HG03442 (cell line): ENCODE measurements at regions not wholly inside any gene's neighbourhood (a gene's known extent, or its start where the extent isn't known, plus 50 kb on each side); places are given as distances from the start of the nearest gene placed in this dataset.
"Not testable (repeated sequence)": the region's sequence is repeated elsewhere in the genome, so short reads cannot be mapped to it uniquely, and the experiment has no call there.

Experiments used
- ATAC-seq: cut with Tn5 transposase; IDR thresholded peaks from one replicate; pipeline ENCODE4 v1.9.1; 2021; ENCODE audit warnings: mild to moderate bottlenecking, moderate library complexity; ENCODE audit not compliant: unreplicated experiment

DNA sequence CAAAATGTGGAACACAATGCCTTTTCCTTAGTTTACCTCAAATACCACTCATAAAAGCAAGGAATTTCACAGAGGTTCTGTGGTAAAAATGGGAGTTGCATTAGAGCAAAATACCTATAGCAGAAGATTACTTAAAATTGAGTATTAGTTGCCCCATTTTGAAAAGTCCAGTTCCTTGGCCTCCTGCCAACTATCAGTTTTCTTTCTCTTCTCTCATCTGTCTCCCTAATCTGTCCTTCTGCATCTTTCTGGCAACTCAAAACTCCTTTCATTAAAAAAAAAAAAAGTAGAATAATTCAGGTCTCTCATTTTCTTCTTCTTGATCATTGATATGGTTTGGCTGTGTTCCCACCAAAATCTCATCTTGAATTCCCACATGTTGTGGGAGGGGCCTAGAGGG, 127.3 kb downstream of the ATP23 start:
- ATAC-seq = no peak

DNA sequence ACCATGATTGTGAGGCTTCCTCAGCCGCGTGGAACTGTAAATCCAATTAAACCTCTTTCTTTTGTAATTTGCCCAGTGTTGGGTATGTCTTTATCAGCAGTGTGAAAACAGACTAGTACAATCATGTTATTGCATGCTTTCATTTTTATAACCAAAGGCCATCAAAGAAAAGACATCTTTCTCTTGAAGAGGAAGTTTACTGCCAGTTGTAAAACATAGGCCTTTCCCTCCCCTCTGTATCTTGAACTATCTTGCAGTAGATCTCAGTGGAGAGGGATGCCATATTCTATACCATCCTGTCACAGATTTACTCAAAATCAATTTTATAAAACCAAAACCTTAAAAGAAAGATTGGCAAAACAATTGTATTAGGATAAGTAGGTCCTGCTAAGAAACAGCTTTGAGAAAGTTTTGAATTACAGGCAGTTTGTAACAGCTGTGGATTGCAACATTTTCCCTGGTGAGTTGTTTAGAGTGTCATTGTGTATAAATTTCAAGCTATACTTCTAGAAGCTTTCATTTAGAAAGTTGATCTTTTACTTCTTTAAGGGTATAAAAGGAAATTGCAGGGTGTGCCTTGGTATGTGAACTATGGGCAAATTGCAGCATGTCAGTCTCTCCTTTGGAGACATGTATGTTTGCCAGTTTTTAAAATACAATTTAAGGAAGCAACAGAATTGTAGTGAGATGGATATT, 128.0 kb downstream of the ATP23 start:
- no peak for ATAC-seq

DNA sequence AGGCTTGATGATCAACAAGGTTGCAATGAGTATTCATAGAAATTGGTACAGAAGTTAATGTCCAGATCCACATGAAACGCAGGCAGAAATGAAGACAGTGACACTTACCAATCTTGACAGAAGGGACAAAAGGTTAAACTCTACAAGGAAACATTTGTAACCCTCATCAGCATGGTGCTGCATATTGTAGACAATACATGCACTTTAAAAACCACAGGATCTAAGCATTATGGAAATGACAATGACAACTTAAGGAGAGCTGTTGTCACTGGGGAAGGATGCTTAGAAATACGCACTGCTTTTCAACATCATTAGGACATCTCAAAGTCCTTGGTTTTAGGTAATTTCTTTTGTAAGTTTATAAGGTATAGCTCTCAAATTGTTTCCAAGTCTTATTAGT, 130.6 kb downstream of the ATP23 start:
- ATAC-seq = no peak

DNA sequence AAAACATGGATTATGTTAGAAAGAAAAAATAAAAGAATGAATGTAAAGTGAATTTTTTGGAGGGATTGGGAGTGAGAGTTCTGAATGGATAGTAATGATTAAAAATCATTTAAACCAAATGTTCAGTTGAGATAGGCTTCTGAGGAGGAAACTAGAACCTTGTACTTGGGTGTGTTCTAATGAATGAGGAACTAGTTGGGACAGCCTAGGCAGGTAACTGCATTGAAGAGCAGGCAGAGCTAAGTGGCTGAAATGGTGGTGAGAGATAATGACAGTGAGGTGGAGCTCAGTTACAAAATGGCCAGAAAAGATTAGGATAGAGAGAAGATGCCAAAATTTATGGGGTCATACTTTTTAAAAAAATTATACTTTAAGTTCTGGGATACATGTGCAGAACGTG, 132.9 kb downstream of the ATP23 start:
- ATAC-seq = no peak

DNA sequence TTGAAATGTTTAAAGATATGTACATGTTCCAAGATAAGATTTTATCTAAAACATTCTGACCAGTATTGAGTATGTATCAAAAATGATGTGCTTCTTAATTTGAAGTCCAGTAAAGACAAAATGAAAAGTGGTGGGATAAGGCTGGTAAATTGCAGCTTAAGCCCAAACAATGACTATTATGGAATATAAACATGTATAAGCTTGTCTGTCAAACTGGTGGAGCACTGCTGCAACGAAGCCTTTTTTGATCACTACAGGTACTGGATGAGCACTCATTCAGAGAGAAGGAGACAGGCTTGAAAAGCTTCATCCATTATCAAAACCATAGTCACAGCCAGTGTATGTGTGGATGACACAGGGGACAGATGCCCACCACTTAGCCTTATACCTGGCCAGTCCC, 138.4 kb downstream of the ATP23 start:
- no peak for ATAC-seq

DNA sequence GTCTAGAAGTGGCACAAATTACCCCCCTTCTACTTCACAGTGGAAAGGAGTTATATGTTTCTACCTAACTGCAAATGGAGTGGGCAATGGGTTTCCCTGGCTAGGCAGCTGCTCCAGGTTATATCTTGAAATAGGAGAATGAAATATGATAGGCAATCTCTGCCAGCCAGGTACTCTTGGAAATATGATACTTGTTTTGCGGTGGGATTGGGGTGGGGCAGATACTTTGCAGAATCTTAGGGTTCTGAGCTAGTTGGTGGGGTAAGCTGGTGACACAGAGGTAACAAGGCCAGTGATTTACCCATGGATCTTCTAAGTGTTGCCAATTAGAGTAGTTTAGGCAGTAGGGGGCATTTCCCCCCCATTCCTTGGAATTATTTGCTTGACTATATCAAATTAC, 140.1 kb downstream of the ATP23 start:
- no peak for ATAC-seq

DNA sequence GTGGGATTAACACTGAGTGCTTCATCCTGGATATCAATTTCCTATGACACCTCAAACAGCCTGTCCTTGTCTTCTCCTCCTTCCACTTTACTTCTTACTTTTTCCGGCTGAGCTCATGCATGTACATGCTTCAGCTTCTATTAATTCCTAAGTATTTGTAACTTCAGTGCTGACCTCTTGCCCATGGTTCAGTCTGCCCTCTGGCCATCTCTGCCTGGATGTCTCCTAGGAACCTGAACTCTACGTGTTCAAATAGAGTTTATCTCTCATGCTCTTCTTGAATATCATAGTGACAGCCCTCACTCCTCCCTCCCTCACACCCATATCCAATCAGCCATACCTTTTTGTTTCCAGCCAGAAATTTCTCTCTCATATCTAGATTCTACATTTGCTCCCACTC, 141.6 kb downstream of the ATP23 start:
- ATAC-seq = no peak

DNA sequence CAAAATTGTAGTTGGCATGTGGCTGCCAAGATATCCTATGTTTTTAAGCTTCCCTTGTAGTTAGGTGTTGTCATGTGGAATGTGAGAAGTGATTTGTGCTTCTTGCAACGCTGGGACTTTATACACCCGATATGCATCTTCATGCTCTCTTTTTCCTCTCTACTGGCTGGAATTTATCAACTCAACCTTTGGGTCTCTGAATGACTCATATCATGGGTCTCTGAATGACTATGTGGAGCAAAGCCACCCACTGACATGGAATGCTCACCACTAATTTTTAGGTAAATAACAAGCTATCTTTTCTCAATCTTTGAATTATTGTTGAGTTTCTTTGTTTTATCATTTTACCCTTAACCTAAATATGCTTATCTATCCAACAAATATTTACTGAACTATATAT, 144.6 kb downstream of the ATP23 start:
- no peak for ATAC-seq

DNA sequence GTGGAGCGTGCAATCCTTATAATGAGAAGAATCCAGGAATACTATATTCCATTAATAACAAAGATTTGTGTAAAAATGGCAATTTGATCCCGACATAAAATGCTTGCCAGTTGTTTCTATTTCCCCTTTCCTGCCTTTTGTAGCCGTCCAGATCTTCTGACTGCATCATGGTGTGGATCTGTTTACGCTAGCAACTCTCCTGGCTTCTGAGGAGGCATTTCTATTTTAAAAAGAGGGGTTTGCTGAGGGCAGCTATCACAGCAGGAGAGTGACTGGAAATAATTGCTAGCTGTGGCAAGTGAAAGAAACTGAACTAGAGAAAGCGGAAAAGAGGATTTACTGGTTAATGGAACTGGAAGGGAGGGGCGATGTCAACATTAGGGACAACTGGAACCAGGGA, 145.6 kb downstream of the ATP23 start:
- no peak for ATAC-seq

DNA sequence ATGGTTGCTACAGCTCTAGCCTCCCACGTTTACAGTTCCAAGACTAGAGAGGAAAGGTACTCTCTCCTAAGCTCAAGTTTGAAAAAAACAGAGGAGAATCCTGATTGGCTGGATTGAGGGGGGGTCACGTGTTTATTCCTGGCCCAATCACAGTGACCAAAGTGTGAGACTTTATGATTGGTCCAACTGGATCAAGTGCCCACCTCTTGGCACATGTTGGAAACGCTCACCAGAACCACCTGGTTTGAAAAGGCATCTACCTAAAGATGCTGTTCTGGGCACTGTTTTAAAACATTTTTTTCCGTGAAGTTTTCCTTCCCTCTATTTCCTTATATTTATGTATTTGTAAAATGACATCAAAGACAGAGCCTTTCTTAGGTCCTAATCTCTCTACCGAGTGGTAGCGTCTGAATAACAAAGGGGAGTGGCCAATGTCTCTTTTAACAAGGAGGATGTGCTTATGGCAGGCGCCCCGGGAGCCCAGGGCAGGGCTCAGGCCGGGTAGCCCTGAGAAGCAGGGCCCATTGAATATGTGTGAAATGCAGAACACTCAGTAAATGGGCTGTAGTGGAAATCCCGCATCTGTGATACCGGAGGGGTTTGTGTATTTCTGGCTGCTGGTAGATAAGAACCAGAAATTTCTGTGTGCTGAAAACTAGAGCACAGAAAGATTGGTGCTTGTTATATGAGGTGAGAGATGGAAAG, 146.2 kb downstream of the ATP23 start:
- ATAC-seq = no peak

DNA sequence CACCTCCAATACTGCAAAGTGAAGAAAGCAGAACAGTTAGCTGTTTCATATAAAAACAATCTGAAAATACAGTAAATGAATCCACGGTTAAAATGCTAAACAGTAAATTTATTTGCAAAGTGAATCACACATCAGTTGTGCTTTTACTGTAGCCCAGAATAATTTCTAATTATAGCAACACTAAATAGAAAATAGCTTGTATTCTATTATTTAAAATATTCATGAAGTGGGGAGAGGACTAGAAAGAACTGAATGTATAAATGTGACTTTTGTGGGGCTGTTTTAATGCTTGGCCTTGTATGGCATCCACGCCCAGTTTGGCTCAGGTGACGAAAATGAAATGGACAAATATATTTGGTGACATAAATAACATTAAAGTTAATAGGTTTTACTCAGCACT, 148.2 kb downstream of the ATP23 start:
- no peak for ATAC-seq

DNA sequence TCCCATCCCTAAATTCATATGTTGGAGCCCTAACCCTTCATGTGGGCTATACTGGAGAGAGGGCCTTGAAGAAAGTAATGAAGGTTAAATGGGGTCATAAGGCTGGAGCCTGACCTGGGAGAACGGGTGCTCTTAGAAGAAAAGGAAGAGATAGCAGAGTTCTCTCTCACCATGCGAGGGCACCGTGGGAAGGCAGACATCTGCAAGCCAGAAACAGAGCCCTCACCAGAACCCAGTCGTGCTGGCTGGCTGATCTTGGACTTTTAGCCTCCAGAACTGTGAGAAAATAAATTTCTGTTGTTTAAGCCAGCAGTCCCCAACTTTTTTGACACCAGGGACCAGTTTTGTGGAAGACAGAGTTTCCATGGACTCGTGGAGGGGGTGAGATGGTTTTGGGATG, 149.3 kb downstream of the ATP23 start:
- no peak for ATAC-seq

DNA sequence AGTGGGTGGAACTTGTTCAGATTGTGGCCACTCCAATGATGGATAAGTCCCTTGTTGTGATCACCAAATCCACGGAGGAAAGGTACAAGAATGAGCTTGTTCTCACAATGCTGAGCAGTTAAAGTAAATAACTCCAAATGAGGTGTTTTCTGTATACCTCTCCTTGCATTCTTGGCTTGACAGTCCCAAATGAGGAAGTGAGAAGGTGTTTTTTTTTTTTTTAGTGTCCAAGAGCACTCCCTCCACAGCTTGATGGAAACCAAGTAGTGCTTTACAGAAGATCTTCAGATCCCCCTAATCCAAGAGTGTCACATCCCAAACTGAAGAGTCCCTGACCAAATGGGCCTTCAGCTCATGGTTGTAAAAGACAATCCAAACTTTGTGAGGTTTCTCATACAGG, 153.6 kb downstream of the ATP23 start:
- ATAC-seq = no peak

DNA sequence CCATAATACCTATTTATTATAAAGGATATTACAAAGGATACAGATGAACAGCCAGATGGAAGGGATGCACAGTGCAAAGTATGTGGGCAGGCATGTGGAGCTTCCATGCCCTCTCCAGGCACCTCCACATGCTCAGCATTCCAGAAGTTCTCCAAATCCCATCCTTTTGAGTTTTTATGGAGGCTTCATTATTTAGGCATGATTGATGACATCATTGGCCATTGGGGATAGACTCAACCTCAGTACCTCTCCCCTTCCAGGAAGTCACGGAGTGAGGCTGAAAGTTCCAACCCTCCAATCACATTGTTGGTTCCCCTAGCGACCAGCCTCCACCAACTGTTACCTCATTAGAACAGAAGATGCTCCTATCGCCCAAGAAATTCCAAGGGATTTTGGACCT, 156.4 kb downstream of the ATP23 start:
- ATAC-seq = no peak

DNA sequence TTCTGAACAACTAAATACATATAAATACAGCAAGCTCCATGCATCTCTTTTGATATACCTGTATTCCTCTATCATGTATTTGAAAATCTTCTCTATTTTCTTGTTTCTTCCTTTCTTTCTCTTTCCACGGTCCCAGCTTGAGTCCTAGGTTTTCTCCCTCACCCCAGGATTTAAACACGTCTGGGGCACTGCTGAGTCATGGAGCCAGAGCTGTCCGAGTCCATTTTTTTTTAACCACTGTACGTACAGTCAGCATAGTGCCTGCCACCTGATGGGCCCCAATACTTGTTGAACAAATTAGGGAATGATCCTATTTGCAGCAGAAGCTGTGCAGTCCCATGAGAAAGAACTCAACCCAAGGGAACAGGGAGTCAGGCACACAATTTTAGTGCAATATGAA, 158.1 kb downstream of the ATP23 start:
- no peak for ATAC-seq

DNA sequence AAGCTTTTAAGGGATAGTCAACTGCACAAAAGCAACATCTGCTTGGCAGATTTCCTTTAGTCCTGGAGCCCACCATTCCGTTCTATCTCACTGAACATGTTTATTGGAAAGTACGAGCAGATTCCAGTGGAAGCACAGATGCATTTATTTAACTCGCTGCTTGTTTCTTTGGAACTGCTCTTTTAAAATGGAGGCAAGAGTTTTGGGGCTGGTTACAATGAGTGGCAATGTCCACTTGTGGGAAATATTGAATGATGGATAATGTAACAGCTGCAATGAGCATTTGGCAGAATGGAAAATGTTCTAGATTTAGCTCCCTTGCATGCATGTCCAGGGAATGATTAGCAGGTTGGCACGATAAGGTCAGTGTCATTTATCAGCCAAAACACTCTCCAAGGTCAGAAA, 163.0 kb downstream of the ATP23 start:
- ATAC-seq = no peak

DNA sequence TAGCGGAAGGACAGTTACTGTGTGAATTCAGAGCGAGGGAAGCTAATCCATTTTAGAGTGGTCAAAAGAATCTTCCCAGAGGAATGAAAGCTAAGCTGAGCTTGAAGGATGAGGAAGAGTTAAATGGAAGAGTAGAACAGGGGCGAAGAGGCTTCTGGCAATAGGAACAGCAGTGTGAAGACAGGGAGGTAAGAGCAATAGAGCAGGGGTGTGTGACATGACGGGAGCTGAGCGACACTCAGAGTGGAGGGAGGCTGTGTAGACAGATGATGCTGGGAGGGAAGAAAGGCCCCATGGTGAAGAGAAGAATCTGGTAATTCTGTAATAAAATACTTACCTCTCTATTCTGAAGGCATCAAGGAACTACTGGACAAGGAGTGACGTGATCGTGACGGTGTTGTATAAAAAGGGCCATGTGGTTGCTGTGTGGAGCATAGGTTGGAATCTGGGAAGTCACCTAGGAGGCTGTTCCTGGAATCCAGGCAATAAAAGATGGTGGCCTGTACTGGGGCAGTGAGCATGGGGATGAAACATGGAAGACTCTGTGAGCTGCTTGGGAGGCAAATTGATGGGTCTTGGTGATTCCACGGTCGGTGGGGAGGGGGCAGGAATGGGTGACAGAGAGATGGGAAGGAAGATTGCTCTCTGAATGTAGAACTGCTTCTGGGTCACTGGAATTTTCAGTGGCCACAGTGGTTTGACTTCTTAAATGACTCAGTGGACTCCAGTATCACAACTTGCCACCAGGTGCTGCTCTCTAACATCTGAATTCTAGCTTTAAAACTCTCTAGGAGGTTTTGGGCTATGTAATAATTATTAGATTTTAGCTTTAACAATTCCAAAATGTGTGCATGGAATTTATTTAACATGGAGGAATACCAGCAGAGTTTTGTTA, 164.1 kb downstream of the ATP23 start:
- no peak for ATAC-seq

DNA sequence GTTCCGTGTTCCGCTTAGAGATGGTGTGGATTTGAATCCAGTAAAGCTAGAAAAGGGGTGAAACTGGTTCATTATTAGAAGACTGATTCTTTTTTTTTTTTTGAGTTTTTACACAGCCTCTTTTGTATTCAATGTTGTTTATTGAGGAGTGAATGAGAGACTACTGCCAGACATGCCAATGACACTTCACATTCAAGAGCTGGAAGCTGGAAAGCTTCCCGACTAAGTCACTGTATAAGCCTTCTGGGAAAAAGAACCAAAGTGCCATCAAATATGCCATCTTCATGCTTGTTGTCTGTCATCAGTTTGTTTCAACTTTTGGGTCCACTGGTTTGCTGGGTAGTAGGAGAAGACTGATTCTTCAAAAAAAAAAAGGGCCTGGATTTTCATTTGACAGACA, 164.8 kb downstream of the ATP23 start:
- ATAC-seq = no peak

DNA sequence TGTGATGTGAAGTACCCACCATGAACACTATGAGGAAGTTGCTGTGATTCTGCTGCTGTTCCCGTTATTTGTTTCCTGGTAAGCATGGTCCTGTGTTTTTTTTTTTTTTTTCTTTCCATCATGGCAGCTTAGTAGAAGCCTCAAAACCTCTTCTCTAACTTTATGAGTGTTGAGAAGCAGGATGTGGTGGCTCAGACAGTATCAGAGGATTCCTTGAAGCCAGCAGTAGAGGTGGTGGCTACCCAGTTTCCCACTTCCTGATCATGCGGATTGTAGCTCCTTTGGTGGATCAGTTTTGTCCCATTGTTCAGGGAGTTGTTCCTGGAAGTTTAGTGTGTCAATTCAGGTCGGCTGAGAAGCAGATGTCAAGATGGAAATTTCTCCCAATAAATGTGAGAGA, 175.8 kb downstream of the ATP23 start:
- no peak for ATAC-seq

DNA sequence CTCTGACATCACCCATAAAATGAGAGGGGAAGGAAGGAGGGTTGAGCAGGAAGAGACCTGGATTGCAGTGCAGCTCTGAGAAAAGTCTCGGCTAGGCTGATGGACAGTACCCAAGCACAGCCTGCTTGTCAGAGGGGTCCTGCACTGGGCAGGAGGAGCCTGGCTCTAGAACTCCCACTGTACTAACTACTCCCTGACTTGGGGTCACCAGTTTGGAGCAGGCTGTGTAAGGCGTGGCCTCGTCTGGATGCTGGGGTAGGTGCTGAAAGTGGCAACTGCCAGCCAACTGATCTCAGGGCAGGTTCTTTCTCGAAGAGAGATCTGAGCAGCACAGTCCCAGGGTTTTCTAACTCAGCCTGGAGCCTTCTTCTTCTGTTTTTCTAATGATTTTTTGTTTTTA, 176.3 kb downstream of the ATP23 start:
- ATAC-seq = no peak

DNA sequence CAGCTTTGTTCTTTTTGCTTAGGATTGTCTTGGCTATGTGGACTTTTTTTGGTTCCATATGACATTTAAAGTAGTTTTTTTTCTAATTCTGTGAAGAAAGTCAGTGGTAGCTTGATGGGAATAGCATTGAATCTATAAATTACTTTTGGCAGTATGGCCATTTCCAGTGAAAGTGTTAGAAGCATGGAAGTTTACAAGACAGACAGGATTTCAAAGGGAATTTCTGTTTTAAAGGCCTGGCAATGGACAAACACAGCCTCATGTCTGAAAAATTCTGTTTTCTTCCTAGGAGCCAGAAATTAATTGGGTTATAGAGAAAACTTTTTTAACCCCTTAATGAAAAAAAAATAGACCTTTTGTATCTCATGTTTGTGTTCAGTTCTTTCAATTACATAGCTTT, 184.4 kb downstream of the ATP23 start:
- ATAC-seq = not testable (repeated sequence)
